DND-41 (cell line): ENCODE measurements at regions not wholly inside any gene's neighbourhood (a gene's known extent, or its start where the extent isn't known, plus 50 kb on each side); places are given as distances from the start of the nearest gene placed in this dataset.

ENCODE experiments used
- ATAC-seq: fragments of 200-7000 bp; cut with Tn5 transposase; 3 replicates; pipeline ENCODE4 v1.9.1; 2021; ENCODE audit warnings: low read depth; ENCODE audit not compliant: insufficient read depth
- DNase-seq: peaks from one replicate; pipeline ENCODE4 v3.0.0-alpha.2; 2020
- H2AFZ ChIP-seq: 2 replicates; pipeline ENCODE4 v1.6.0; 2012; ENCODE audit warnings: low read depth, low read length
- H3K27ac ChIP-seq: 2 replicates; pipeline ENCODE4 v1.5.1; 2012; ENCODE audit warnings: low read length, inconsistent platforms
- H3K27me3 ChIP-seq: fragments of 200-600 bp; sonication (generic); 2 replicates; pipeline ENCODE4 v1.6.0; 2012; ENCODE audit warnings: low read length, mild to moderate bottlenecking, inconsistent platforms; ENCODE audit not compliant: insufficient read depth, poor library complexity
- H3K36me3 ChIP-seq: 2 replicates; pipeline ENCODE4 v1.5.1; 2012; ENCODE audit warnings: low read length, inconsistent platforms; ENCODE audit not compliant: insufficient read depth
- H3K4me1 ChIP-seq: 2 replicates; pipeline ENCODE4 v1.5.1; 2012; ENCODE audit warnings: mild to moderate bottlenecking, low read length; ENCODE audit not compliant: insufficient read depth
- H3K4me2 ChIP-seq: 2 replicates; pipeline ENCODE4 v1.6.0; 2012; ENCODE audit warnings: mild to moderate bottlenecking, moderate library complexity, low read length, inconsistent platforms; ENCODE audit not compliant: insufficient read depth
- H3K4me3 ChIP-seq, 2 experiments: fragments of 200-600 bp in 1 of 2; shearing (Covaris generic) in 1 of 2; 2 replicates each; pipeline ENCODE4 v1.5.1; 2012 to 2016; ENCODE audit warnings: inconsistent platforms in 2 of 2, low read length in 2 of 2, mild to moderate bottlenecking in 2 of 2, low read depth in 1 of 2, moderate library complexity in 1 of 2
- H3K79me2 ChIP-seq: 2 replicates; pipeline ENCODE4 v1.6.0; 2012; ENCODE audit warnings: low read length, inconsistent platforms; ENCODE audit not compliant: insufficient read depth
- H3K9ac ChIP-seq: 2 replicates; pipeline ENCODE4 v1.6.0; 2012; ENCODE audit warnings: low read depth, mild to moderate bottlenecking, inconsistent platforms, low read length, moderate library complexity
- H3K9me3 ChIP-seq: 2 replicates; pipeline ENCODE4 v1.5.1; 2012; ENCODE audit warnings: low read length, moderate library complexity, mild to moderate bottlenecking, inconsistent platforms; ENCODE audit not compliant: insufficient read depth, severe bottlenecking
- H4K20me1 ChIP-seq: 2 replicates; pipeline ENCODE4 v1.6.0; 2012; ENCODE audit warnings: low read length; ENCODE audit not compliant: insufficient read depth
- EZH2 ChIP-seq: IDR thresholded peaks from 3 replicates; pipeline ENCODE4 v1.6.1; 2012; ENCODE audit warnings: borderline replicate concordance, low read depth, mild to moderate bottlenecking, moderate library complexity, low read length, inconsistent platforms; ENCODE audit not compliant: severe bottlenecking
- TF ChIP-seq, protein P1 (sequence below): IDR thresholded peaks from 2 replicates; pipeline ENCODE4 v1.5.1; 2012; ENCODE audit warnings: borderline replicate concordance, low read length, moderate library complexity, mild to moderate bottlenecking; ENCODE audit not compliant: poor library complexity, severe bottlenecking; ENCODE audit errors: extremely low read depth

GRCh38 chr11:16632295-16633200 is 105.9 kb upstream of the C11orf58 start:
- Histone ChIP-seq H3K9me3 (peaks cover 2% of the 10 kb centered on the region), H3K36me3 (no peaks in the 10 kb centered on the region), H3K4me2 (no peak overlapping the region), H3K27ac (no peak overlapping the region), H2AFZ (no peak overlapping the region), H3K9ac (no peak overlapping the region), H3K4me1 (no peaks in the 10 kb centered on the region), H3K27me3 (no peaks in the 10 kb centered on the region), H3K4me3 (no peak overlapping the region), H4K20me1 (no peaks in the 10 kb centered on the region), H3K79me2 (no peaks in the 10 kb centered on the region)
- no peak for DNase-seq
- TF ChIP-seq EZH2 = no peak
- TF ChIP-seq, protein P1, sequence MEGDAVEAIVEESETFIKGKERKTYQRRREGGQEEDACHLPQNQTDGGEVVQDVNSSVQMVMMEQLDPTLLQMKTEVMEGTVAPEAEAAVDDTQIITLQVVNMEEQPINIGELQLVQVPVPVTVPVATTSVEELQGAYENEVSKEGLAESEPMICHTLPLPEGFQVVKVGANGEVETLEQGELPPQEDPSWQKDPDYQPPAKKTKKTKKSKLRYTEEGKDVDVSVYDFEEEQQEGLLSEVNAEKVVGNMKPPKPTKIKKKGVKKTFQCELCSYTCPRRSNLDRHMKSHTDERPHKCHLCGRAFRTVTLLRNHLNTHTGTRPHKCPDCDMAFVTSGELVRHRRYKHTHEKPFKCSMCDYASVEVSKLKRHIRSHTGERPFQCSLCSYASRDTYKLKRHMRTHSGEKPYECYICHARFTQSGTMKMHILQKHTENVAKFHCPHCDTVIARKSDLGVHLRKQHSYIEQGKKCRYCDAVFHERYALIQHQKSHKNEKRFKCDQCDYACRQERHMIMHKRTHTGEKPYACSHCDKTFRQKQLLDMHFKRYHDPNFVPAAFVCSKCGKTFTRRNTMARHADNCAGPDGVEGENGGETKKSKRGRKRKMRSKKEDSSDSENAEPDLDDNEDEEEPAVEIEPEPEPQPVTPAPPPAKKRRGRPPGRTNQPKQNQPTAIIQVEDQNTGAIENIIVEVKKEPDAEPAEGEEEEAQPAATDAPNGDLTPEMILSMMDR = peak; percentile 42
- no peak for ATAC-seq

GRCh38 chr11:16630651-16631050 is 107.8 kb upstream of the C11orf58 start:
- Histone ChIP-seq H3K27me3 (no peaks in the 10 kb centered on the region), H3K9me3 (no peaks in the 10 kb centered on the region), H3K27ac (no peak overlapping the region), H3K9ac (no peak overlapping the region), H3K4me2 (no peak overlapping the region), H3K79me2 (no peaks in the 10 kb centered on the region), H3K36me3 (no peaks in the 10 kb centered on the region), H3K4me3 (no peak overlapping the region), H3K4me1 (no peaks in the 10 kb centered on the region), H4K20me1 (no peaks in the 10 kb centered on the region), H2AFZ (no peak overlapping the region)
- no peak for TF ChIP-seq EZH2
- TF ChIP-seq, protein P1 = no peak
- ATAC-seq (no peak), DNase-seq (no peak)

GRCh38 chr11:16618431-16618830 is 120.0 kb upstream of the C11orf58 start:
- Histone ChIP-seq H3K27me3 (peaks cover 10% of the 10 kb centered on the region), H4K20me1 (no peaks in the 10 kb centered on the region), H3K79me2 (no peaks in the 10 kb centered on the region), H2AFZ (no peak overlapping the region), H3K36me3 (no peaks in the 10 kb centered on the region), H3K4me2 (no peak overlapping the region), H3K4me1 (no peaks in the 10 kb centered on the region), H3K9me3 (no peaks in the 10 kb centered on the region), H3K4me3 (no peak overlapping the region), H3K27ac (no peak overlapping the region), H3K9ac (no peak overlapping the region)
- no peak for TF ChIP-seq EZH2
- TF ChIP-seq, protein P1 = no peak
- ATAC-seq = no peak
- no peak for DNase-seq
